HEK293 (cell line): ENCODE measurements at regions not wholly inside any gene's neighbourhood (a gene's known extent, or its start where the extent isn't known, plus 50 kb on each side); places are given as distances from the start of the nearest gene placed in this dataset.

Source experiments
- CTCF ChIA-PET: fragments of 350-600 bp; formaldehyde crosslinking; extraction: SDS; loops from one replicate; lab custom pipeline; 2021; ENCODE audit warnings: antibody characterized with exemption; lab: Yijun Ruan, JAX
- POLR2A ChIA-PET: fragments of 300-600 bp; formaldehyde crosslinking; extraction: SDS; loops from one replicate; lab custom pipeline; 2020; ENCODE audit warnings: antibody characterized with exemption, inconsistent platforms; lab: Yijun Ruan, JAX
- H3K27ac ChIP-seq: fragments of 200-500 bp; sonication (Bioruptor generic); 2 replicates; pipeline ENCODE4 v1.5.1; 2014; ENCODE audit warnings: low read depth, low read length, control low read depth, inconsistent platforms; ENCODE audit errors: extremely low read depth
- H3K36me3 ChIP-seq, 2 experiments: fragments of 200-500 bp in 1 of 2; sonication (Bioruptor generic) in 1 of 2; 1 replicate in 1 of 2; 2 replicates in 1 of 2; pipeline ENCODE4 v1.5.1; 2014 to 2017; ENCODE audit warnings: inconsistent platforms in 2 of 2, low read length in 2 of 2; ENCODE audit not compliant: control insufficient read depth in 2 of 2, insufficient read depth in 1 of 2
- H3K4me1 ChIP-seq: fragments of 200-500 bp; sonication (Bioruptor generic); 2 replicates; pipeline ENCODE4 v1.5.1; 2014; ENCODE audit warnings: mild to moderate bottlenecking, low read length, inconsistent platforms; ENCODE audit not compliant: control insufficient read depth, insufficient read depth
- H3K4me3 ChIP-seq: 2 replicates; pipeline ENCODE4 v1.5.1; 2011; ENCODE audit warnings: low read depth, mild to moderate bottlenecking, control low read depth, low read length, moderate library complexity
- H3K9me3 ChIP-seq: fragments of 200-500 bp; sonication (Bioruptor generic); 2 replicates; pipeline ENCODE4 v1.5.1; 2014; ENCODE audit warnings: low read depth, low read length, inconsistent platforms; ENCODE audit not compliant: control insufficient read depth, insufficient read depth
- GLI2 ChIP-seq: fragments of 450-650 bp; formaldehyde crosslinking; IDR thresholded peaks from 2 replicates; pipeline ENCODE4; 2017; ENCODE audit warnings: missing biosample characterization, missing genetic modification characterization, low read depth, borderline replicate concordance
- GLIS1 ChIP-seq: fragments of 450-650 bp; formaldehyde crosslinking; IDR thresholded peaks from 2 replicates; pipeline ENCODE4 v1.5.1; 2016; ENCODE audit warnings: missing biosample characterization, missing genetic modification characterization
- KLF10 ChIP-seq: fragments of 450-650 bp; IDR thresholded peaks from 2 replicates; pipeline ENCODE4 v1.5.1; 2018; ENCODE audit warnings: missing biosample characterization, mild to moderate bottlenecking, missing genetic modification characterization
- KLF9 ChIP-seq: fragments of 450-650 bp; formaldehyde crosslinking; IDR thresholded peaks from 2 replicates; pipeline ENCODE4 v1.5.1; 2016; ENCODE audit warnings: missing biosample characterization, missing genetic modification characterization, low read depth
- MYNN ChIP-seq: fragments of 450-650 bp; formaldehyde crosslinking; IDR thresholded peaks from 2 replicates; pipeline ENCODE4 v1.5.1; 2016; ENCODE audit warnings: missing biosample characterization, missing genetic modification characterization, borderline replicate concordance
- PRDM6 ChIP-seq: fragments of 450-650 bp; formaldehyde crosslinking; IDR thresholded peaks from 2 replicates; pipeline ENCODE4 v1.5.1; 2017; ENCODE audit warnings: missing biosample characterization, missing genetic modification characterization
- SCRT2 ChIP-seq: fragments of 450-650 bp; formaldehyde crosslinking; IDR thresholded peaks from 2 replicates; pipeline ENCODE4 v1.5.1; 2016; ENCODE audit warnings: missing biosample characterization, missing genetic modification characterization
- SP3 ChIP-seq: fragments of 450-650 bp; formaldehyde crosslinking; IDR thresholded peaks from 2 replicates; pipeline ENCODE4 v1.5.1; 2016; ENCODE audit warnings: missing biosample characterization, missing genetic modification characterization
- ZBTB44 ChIP-seq: fragments of 450-650 bp; IDR thresholded peaks from 2 replicates; pipeline ENCODE4 v1.5.1; 2018; ENCODE audit warnings: missing biosample characterization, mild to moderate bottlenecking, missing genetic modification characterization
- ZBTB8A ChIP-seq: fragments of 450-650 bp; formaldehyde crosslinking; IDR thresholded peaks from 2 replicates; pipeline ENCODE4 v1.5.1; 2016; ENCODE audit warnings: missing biosample characterization, missing genetic modification characterization
- ZFHX2 ChIP-seq: fragments of 450-650 bp; formaldehyde crosslinking; conservative IDR thresholded peaks from 2 replicates; pipeline ENCODE4 v1.5.1; 2016; ENCODE audit warnings: missing biosample characterization, missing genetic modification characterization
- ZNF140 ChIP-seq: fragments of 450-650 bp; formaldehyde crosslinking; IDR thresholded peaks from 2 replicates; pipeline ENCODE4 v1.5.1; 2016; ENCODE audit warnings: missing biosample characterization, missing genetic modification characterization
- ZNF16 ChIP-seq: fragments of 450-650 bp; formaldehyde crosslinking; IDR thresholded peaks from 2 replicates; pipeline ENCODE4 v1.5.1; 2016; ENCODE audit warnings: low read depth, missing biosample characterization, missing genetic modification characterization
- ZNF302 ChIP-seq: fragments of 450-650 bp; formaldehyde crosslinking; IDR thresholded peaks from 2 replicates; pipeline ENCODE4 v1.5.1; 2016; ENCODE audit warnings: missing biosample characterization, missing genetic modification characterization, low read depth
- ZNF521 ChIP-seq: fragments of 450-650 bp; formaldehyde crosslinking; IDR thresholded peaks from 2 replicates; pipeline ENCODE4 v1.5.1; 2017; ENCODE audit warnings: missing biosample characterization, mild to moderate bottlenecking, missing genetic modification characterization
- ZNF549 ChIP-seq: fragments of 450-650 bp; IDR thresholded peaks from 2 replicates; pipeline ENCODE4 v1.5.1; 2018; ENCODE audit warnings: missing biosample characterization, missing genetic modification characterization, mild to moderate bottlenecking, inconsistent platforms, moderate library complexity
- ZNF560 ChIP-seq: fragments of 450-650 bp; formaldehyde crosslinking; IDR thresholded peaks from 2 replicates; pipeline ENCODE4 v1.5.1; 2017; ENCODE audit warnings: missing biosample characterization, missing genetic modification characterization, borderline replicate concordance
- ZNF623 ChIP-seq: fragments of 450-650 bp; formaldehyde crosslinking; IDR thresholded peaks from 2 replicates; pipeline ENCODE4 v1.5.1; 2016; ENCODE audit warnings: missing biosample characterization, missing genetic modification characterization
- ZNF664 ChIP-seq: fragments of 450-650 bp; formaldehyde crosslinking; IDR thresholded peaks from 2 replicates; pipeline ENCODE4 v1.5.1; 2016; ENCODE audit warnings: missing biosample characterization, missing genetic modification characterization
- ZNF747 ChIP-seq: fragments of 450-650 bp; formaldehyde crosslinking; IDR thresholded peaks from 2 replicates; pipeline ENCODE4 v1.5.1; 2016; ENCODE audit warnings: missing biosample characterization, missing genetic modification characterization
- ZNF791 ChIP-seq: fragments of 450-650 bp; formaldehyde crosslinking; IDR thresholded peaks from 2 replicates; pipeline ENCODE4 v1.5.1; 2016; ENCODE audit warnings: missing biosample characterization, missing genetic modification characterization
- ZNF792 ChIP-seq: fragments of 450-650 bp; formaldehyde crosslinking; IDR thresholded peaks from 2 replicates; pipeline ENCODE4 v1.5.1; 2016; ENCODE audit warnings: missing biosample characterization, missing genetic modification characterization

- Histone ChIP-seq H3K36me3 (peaks cover 0 to 6% of the 10 kb centered on the region in 2 experiments; a peak in 1 of 3 replicates), H3K27ac (no peak overlapping the region), H3K9me3 (no peaks in the 10 kb centered on the region), H3K4me1 (peaks cover 7% of the 10 kb centered on the region), H3K4me3 (no peak overlapping the region)
- ChIA-PET CTCF (interaction anchor here (0.6 to 4.1 kb wide), 8 partner anchors 9 to 282 kb away, joined by 3 to 15 read pairs (median 6); partner anchors contain the start of gene LCTL), POLR2A (no interaction called here)
- TF ChIP-seq ZNF792 (tag by site-specific recombination) = no peak
- no peak for TF ChIP-seq ZNF791 (tag by site-specific recombination)
- no peak for TF ChIP-seq ZNF16 (tag by site-specific recombination)
- TF ChIP-seq ZNF664 = no peak
- TF ChIP-seq ZNF623 (tag by site-specific recombination) = no peak
- TF ChIP-seq ZBTB44 (tag by site-specific recombination) = no peak
- TF ChIP-seq ZFHX2 (tag by site-specific recombination) = no peak
Observed at GRCh38 chr15:66847565-66847991, 145.5 kb downstream of the SMAD6 start.

GRCh38 chr15:66848116-66848515 is 146.1 kb downstream of the SMAD6 start:
- Histone ChIP-seq H3K36me3 (peaks cover 0 to 6% of the 10 kb centered on the region in 2 experiments; a peak in 1 of 3 replicates), H3K4me3 (no peak overlapping the region), H3K4me1 (peaks cover 7% of the 10 kb centered on the region), H3K9me3 (no peaks in the 10 kb centered on the region), H3K27ac (no peak overlapping the region)
- CTCF ChIA-PET = interaction anchor here (0.7 to 6.5 kb wide), 9 partner anchors 10 to 282 kb away, joined by 3 to 139 read pairs (median 6); partner anchors contain the start of gene LCTL
- peak; percentile 76; the same call in 1 of the 2 replicates for TF ChIP-seq ZNF521 (tag by site-specific recombination)
- TF ChIP-seq MYNN (tag by site-specific recombination) = no peak
- POLR2A ChIA-PET = no interaction called here

GRCh38 chr15:66848686-66849392 is 146.8 kb downstream of the SMAD6 start:
- peaks cover 0 to 6% of the 10 kb centered on the region in 2 experiments; a peak in 1 of 3 replicates for H3K36me3 ChIP-seq
- ChIA-PET POLR2A (interaction anchor here (0.6 kb wide), 1 partner anchor 1276 kb away, joined by 6 read pairs; no protein-coding TSS in a partner anchor), CTCF (interaction anchor here (0.6 to 6.5 kb wide), 8 partner anchors 9 to 242 kb away, joined by 3 to 139 read pairs (median 26); no protein-coding TSS in a partner anchor)
- H3K27ac ChIP-seq = no peak overlapping the region
- TF ChIP-seq SCRT2 = no peak
- no peak for TF ChIP-seq ZNF747 (tag by site-specific recombination)
- no peak for TF ChIP-seq ZNF549 (tag by site-specific recombination)
- no peak for TF ChIP-seq SP3 (tag by site-specific recombination)
- no peak for TF ChIP-seq KLF10
- TF ChIP-seq ZNF791 (tag by site-specific recombination) = no peak
- no peak for TF ChIP-seq GLI2 (tag by site-specific recombination)
- TF ChIP-seq ZBTB8A (tag by site-specific recombination) = no peak
- no peak for TF ChIP-seq GLIS1
- TF ChIP-seq ZNF140 (tag by site-specific recombination) = no peak
- no peak for TF ChIP-seq PRDM6 (tag by site-specific recombination)
- no peak for TF ChIP-seq ZNF302 (tag by site-specific recombination)
- no peak for TF ChIP-seq ZNF560 (tag by site-specific recombination)
- no peak for TF ChIP-seq ZBTB44 (tag by site-specific recombination)
- no peak for TF ChIP-seq KLF9 (tag by site-specific recombination)
- no peaks in the 10 kb centered on the region for H3K9me3 ChIP-seq
- H3K4me3 ChIP-seq = no peak overlapping the region
- peaks cover 7% of the 10 kb centered on the region for H3K4me1 ChIP-seq
